ENCODE measurements at regions not wholly inside any gene's neighbourhood (a gene's known extent, or its start where the extent isn't known, plus 50 kb on each side); places are given as distances from the start of the nearest gene placed in this dataset.

DNA sequence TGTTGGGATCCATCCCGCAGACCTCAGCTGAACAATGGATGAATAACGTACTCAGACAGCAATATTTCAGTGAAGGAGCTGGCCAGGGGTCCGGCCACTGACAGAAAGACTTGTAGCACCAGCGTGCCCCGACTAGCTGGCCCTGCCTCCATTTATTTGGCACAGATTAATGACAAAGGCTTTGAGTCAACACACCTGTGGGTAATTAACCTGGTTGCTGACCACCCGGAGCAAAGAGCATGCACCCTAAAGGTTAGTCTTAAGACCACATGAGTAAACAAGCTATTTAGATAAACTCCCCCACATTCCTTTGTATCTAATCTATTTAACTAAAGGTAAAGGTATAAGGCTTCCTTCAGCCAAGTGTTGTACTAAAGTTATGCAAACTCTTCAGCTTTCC is 868.6 kb downstream of the LRFN5 start:
- DNase-seq (ENCODE audit: low read depth), result no peak
- TF ChIP-seq POLR2A (IDR thresholded peaks at IDR 0.05; ENCODE audit: extremely low read depth, insufficient read length) (no peak), MYC (IDR thresholded peaks at IDR 0.05; ENCODE audit: low read depth, low read length) (no peak)
- TF ChIP-seq, protein P1, sequence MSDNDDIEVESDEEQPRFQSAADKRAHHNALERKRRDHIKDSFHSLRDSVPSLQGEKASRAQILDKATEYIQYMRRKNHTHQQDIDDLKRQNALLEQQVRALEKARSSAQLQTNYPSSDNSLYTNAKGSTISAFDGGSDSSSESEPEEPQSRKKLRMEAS (IDR thresholded peaks at IDR 0.05; ENCODE audit: low read depth, low read length), result no peak
- TF ChIP-seq, protein P2, sequence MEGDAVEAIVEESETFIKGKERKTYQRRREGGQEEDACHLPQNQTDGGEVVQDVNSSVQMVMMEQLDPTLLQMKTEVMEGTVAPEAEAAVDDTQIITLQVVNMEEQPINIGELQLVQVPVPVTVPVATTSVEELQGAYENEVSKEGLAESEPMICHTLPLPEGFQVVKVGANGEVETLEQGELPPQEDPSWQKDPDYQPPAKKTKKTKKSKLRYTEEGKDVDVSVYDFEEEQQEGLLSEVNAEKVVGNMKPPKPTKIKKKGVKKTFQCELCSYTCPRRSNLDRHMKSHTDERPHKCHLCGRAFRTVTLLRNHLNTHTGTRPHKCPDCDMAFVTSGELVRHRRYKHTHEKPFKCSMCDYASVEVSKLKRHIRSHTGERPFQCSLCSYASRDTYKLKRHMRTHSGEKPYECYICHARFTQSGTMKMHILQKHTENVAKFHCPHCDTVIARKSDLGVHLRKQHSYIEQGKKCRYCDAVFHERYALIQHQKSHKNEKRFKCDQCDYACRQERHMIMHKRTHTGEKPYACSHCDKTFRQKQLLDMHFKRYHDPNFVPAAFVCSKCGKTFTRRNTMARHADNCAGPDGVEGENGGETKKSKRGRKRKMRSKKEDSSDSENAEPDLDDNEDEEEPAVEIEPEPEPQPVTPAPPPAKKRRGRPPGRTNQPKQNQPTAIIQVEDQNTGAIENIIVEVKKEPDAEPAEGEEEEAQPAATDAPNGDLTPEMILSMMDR (IDR thresholded peaks at IDR 0.05; ENCODE audit: low read depth, low read length), result no peak
- H3K4me3 ChIP-seq (ENCODE audit: low read depth, low read length), result no peak overlapping the region

DNA sequence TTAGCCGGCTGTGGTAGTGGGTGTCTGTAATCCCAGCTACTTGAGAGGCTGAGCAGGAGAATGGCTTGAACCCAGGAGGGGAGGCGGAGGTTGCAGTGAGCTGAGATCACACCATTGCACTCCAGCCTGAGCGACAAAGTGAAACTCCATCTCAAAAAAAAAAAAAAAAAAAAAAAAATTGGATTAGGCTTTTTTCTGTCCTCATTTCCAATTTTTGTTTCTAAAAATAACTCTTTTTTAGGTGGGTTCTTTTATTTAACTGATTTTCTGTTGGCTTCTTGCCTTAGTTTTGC is 863.7 kb downstream of the LRFN5 start:
- TF ChIP-seq, protein P1 (IDR thresholded peaks at IDR 0.05; ENCODE audit: low read depth, low read length), result no peak
- TF ChIP-seq, protein P2 (IDR thresholded peaks at IDR 0.05; ENCODE audit: low read depth, low read length), result no peak
- TF ChIP-seq POLR2A (IDR thresholded peaks at IDR 0.05; ENCODE audit: extremely low read depth, insufficient read length) (no peak), MYC (IDR thresholded peaks at IDR 0.05; ENCODE audit: low read depth, low read length) (no peak)
- no peak for DNase-seq (ENCODE audit: low read depth)
- H3K4me3 ChIP-seq (ENCODE audit: low read depth, low read length), result no peak overlapping the region

DNA sequence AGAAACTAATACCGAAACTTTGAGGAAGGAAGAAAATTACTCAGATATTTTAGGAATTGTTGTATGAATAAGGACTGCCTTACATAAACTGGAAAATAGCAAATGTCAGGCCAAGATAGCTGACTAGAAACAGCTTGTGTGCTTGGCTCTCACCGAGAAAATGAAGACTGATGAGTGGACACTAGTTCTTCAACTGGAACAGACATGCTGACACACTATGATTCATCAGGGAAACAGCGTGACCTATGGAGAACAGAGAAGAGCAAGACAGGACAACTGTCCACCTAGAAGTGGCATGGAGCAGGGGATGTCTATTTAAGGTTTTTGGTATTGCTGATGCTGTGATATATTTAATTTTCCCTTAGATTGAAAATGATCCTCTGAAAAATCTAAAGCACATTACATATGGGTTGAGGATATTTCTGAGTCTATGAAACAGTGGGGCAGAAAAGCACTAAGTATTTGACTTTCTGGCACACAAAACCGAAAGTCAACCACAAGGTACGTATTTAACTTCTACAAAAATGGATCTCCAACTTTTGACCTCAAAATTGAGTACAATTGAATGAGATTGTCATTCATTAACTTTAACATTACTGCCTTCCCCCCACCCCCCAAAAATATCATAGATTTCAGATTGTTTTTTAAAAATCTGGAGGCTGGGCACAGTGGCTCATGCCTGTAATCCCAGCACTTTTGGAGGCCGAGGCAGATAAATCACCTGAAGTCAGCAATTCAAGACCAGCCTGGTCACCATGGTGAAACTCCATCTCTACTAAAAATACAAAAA is 863.2 kb downstream of the LRFN5 start:
- no peak for DNase-seq (ENCODE audit: low read depth)
- no peak overlapping the region for H3K4me3 ChIP-seq (ENCODE audit: low read depth, low read length)
- TF ChIP-seq, protein P2 (IDR thresholded peaks at IDR 0.05; ENCODE audit: low read depth, low read length), result no peak
- TF ChIP-seq, protein P1 (IDR thresholded peaks at IDR 0.05; ENCODE audit: low read depth, low read length), result no peak
- TF ChIP-seq MYC (IDR thresholded peaks at IDR 0.05; ENCODE audit: low read depth, low read length), result no peak
- TF ChIP-seq POLR2A (IDR thresholded peaks at IDR 0.05; ENCODE audit: extremely low read depth, insufficient read length), result no peak

DNA sequence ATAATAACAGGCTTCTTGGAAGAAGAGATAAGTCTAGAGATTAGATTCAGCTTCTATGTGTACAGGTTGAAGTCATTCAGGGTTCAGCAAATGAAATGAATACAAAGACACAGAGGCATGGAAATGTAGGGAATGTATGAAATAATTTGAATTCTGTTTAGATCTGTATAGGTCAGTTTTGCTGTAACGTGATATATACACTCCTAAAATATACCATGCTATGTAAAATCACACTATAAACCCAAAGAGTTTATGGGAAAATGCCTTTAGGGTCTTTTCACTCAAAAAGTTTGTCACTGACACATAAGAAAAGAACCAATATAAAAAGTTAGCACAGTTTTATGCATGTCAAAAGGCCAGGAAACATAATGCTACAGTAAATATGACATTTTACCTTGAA is 854.0 kb downstream of the LRFN5 start:
- H3K4me3 ChIP-seq (ENCODE audit: low read depth, low read length), result no peak overlapping the region
- no peak for DNase-seq (ENCODE audit: low read depth)
- no peak for TF ChIP-seq POLR2A (IDR thresholded peaks at IDR 0.05; ENCODE audit: extremely low read depth, insufficient read length)
- TF ChIP-seq, protein P2 (IDR thresholded peaks at IDR 0.05; ENCODE audit: low read depth, low read length), result no peak
- TF ChIP-seq MYC (IDR thresholded peaks at IDR 0.05; ENCODE audit: low read depth, low read length), result no peak
- TF ChIP-seq, protein P1 (IDR thresholded peaks at IDR 0.05; ENCODE audit: low read depth, low read length), result no peak

DNA sequence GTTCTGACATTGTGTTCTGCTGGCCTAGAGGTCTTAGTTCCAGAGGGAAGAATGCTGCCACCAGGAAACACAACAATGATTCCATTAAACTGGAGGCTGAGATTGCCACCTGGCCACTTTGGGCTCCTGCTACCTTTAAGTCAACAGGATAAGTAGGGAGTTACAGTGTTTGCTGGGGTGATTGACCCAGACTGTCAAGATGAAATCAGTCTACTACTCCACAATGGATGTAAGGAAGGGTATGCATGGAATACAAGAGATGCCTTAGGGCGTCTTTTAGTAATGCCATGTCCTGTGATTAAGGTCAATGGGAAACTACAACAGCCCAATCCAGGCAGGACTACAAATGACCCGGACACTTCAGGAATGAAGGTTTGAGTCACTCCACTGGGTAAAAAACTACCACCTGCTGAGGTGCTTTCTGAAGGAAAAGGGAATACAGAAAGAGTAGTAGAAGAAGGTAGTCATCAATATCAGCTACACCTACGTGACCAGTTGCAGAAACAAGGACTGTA is 852.6 kb downstream of the LRFN5 start:
- TF ChIP-seq, protein P2 (IDR thresholded peaks at IDR 0.05; ENCODE audit: low read depth, low read length), result no peak
- TF ChIP-seq, protein P1 (IDR thresholded peaks at IDR 0.05; ENCODE audit: low read depth, low read length), result no peak
- no peak for TF ChIP-seq MYC (IDR thresholded peaks at IDR 0.05; ENCODE audit: low read depth, low read length)
- TF ChIP-seq POLR2A (IDR thresholded peaks at IDR 0.05; ENCODE audit: extremely low read depth, insufficient read length), result no peak
- DNase-seq (ENCODE audit: low read depth), result no peak
- no peak overlapping the region for H3K4me3 ChIP-seq (ENCODE audit: low read depth, low read length)

Measured in NB4 (cell line).